HepG2 (cell line): ENCODE measurements at regions not wholly inside any gene's neighbourhood (a gene's known extent, or its start where the extent isn't known, plus 50 kb on each side); places are given as distances from the start of the nearest gene placed in this dataset.

Experiments
- MXD4 ChIP-seq: IDR thresholded peaks from 2 replicates; pipeline ENCODE4 v1.6.1; 2016; ENCODE audit warnings: mild to moderate bottlenecking, missing biosample characterization, missing genetic modification reagents
- POLR2A ChIP-seq, 2 experiments: IDR thresholded peaks; 2 replicates each; pipeline ENCODE4 v1.6.1; 2011; ENCODE audit warnings: low read depth in 2 of 2, low read length in 2 of 2, mild to moderate bottlenecking in 1 of 2, moderate library complexity in 1 of 2; ENCODE audit not compliant: insufficient read depth in 1 of 2
- SALL2 ChIP-seq: sonication (generic); formaldehyde crosslinking; IDR thresholded peaks from 2 replicates; pipeline ENCODE4 v1.8.1; 2023; ENCODE audit warnings: mild to moderate bottlenecking, missing genetic modification reagents, inconsistent platforms
- ZFY ChIP-seq: sonication (generic); formaldehyde crosslinking; IDR thresholded peaks from 2 replicates; pipeline ENCODE4 v1.4.0; 2020; ENCODE audit warnings: missing genetic modification reagents

DNA sequence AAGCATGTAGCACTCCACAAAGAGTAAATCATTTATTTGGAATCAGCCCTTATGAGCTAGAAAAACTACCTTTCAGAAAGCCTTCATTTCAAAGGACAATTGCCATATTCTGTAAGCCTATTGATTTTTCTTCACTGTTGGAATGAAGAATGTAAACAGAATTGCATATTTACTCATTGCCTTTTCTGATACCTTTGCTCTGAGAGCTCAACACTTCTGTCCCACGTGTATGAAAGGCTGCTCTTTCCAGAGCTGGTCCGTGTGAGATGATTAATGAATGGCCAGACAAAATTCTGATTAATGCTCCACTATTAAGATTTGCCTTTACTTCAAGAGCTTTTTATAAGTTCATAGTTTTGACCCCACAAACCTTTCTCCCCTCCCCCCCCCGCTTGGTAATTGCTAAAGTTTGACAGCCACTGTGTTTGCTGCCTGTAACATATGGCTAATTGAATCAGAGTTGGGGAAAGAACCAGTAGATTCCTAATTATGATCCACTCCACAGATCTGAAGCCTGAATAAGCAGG is 63.0 kb upstream of the PLEKHA5 start:
- TF ChIP-seq SALL2 (CRISPR knock-in tag) (no peak), ZFY (CRISPR knock-in tag) (no peak), POLR2A (IDR thresholded peaks at IDR 0.05; ENCODE audit: insufficient read depth in 1 of 2, low read depth in 2 of 2, low read length in 2 of 2) (0 out of 4 replicates have a peak, but pooled peaks of 1 of the 2 experiments have one; percentile 27), MXD4 (CRISPR knock-in tag) (peak; percentile 89)
